ENCODE measurements at regions not wholly inside any gene's neighbourhood (a gene's known extent, or its start where the extent isn't known, plus 50 kb on each side); places are given as distances from the start of the nearest gene placed in this dataset.

- TF ChIP-seq EZH2phosphoT487 (IDR thresholded peaks at IDR 0.05; ENCODE audit: borderline replicate concordance, low read length) (no peak), EZH2 (IDR thresholded peaks at IDR 0.05; ENCODE audit: low read length, unreplicated experiment) (no peak), CTCF (conservative IDR thresholded peaks at IDR 0.05; ENCODE audit: low read depth, low read length) (no peak)
- Histone ChIP-seq H3F3A (ENCODE audit: low read length, unreplicated experiment) (no peaks in the 10 kb centered on the region), H3K79me2 (ENCODE audit: low read length) (no peaks in the 10 kb centered on the region), H3K4me1 (ENCODE audit: insufficient read depth, low read length) (no peaks in the 10 kb centered on the region), H3K36me3 (ENCODE audit: low read depth, low read length) (no peaks in the 10 kb centered on the region), H3K27me3 (ENCODE audit: low read length) (0 out of 2 replicates have a peak, but pooled peaks cover 2% of the 10 kb centered on the region), H3K9me2 (replicated peaks; ENCODE audit: low read length) (no peaks in the 10 kb centered on the region), H3K9ac (ENCODE audit: low read length) (no peak overlapping the region), H3K27ac (ENCODE audit: low read length) (no peak overlapping the region), H2AFZ (ENCODE audit: low read length) (no peak overlapping the region), H4K20me1 (ENCODE audit: low read length) (no peaks in the 10 kb centered on the region), H3K4me2 (ENCODE audit: low read length) (no peak overlapping the region), H3K9me3 (ENCODE audit: low read length) (no peaks in the 10 kb centered on the region), H3K4me3 (ENCODE audit: low read length) (no peak overlapping the region)
- ChIA-PET POLR2A (ENCODE audit: unreplicated experiment) (no interaction called here), CTCF (no interaction called here)
- ATAC-seq = no peak
- intact Hi-C loops (cut with micrococcal nuclease) = no loop called here
- no TSS peak for BruUV-seq (replicated peaks)
- no peak for DNase-seq
Measured at GRCh38 chr4:24335616-24336015, 248.7 kb downstream of the DHX15 start.

DNA sequence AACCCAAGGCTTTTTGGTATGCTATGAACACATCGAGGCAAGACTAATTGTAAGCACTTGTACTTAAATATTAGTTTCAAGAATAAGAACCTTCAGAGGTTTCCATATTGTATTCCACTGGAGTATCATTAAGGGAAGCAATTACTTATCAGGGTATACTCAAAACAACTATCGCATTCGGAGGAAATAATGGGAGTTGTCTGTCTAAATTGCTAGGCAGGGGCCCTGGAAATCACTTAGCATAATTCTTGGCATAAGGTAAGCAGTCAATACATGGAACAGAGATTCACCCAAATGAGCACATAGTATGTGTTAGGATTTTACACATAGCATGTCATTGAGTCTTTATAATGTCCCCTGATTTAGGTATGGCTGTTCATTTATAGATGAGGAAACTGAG, 249.4 kb downstream of the DHX15 start:
- H3K27me3 ChIP-seq (ENCODE audit: low read length) = no peaks in the 10 kb centered on the region
- no peak overlapping the region for H3K27ac ChIP-seq (ENCODE audit: low read length)
- H3K9me3 ChIP-seq (ENCODE audit: low read length) = no peaks in the 10 kb centered on the region
- H3K36me3 ChIP-seq (ENCODE audit: low read depth, low read length) = no peaks in the 10 kb centered on the region
- DNase-seq (no peak), ATAC-seq (no peak)
- CTCF ChIA-PET = no interaction called here
- H3K9me2 ChIP-seq (replicated peaks; ENCODE audit: low read length) = no peaks in the 10 kb centered on the region
- no peak overlapping the region for H3K9ac ChIP-seq (ENCODE audit: low read length)
- no peaks in the 10 kb centered on the region for H3K4me1 ChIP-seq (ENCODE audit: insufficient read depth, low read length)
- intact Hi-C loops (cut with micrococcal nuclease) = no loop called here
- POLR2A ChIA-PET (ENCODE audit: unreplicated experiment) = no interaction called here
- no peaks in the 10 kb centered on the region for H3F3A ChIP-seq (ENCODE audit: low read length, unreplicated experiment)
- TF ChIP-seq EZH2 (IDR thresholded peaks at IDR 0.05; ENCODE audit: low read length, unreplicated experiment) (no peak), CTCF (conservative IDR thresholded peaks at IDR 0.05; ENCODE audit: low read depth, low read length) (no peak), EZH2phosphoT487 (IDR thresholded peaks at IDR 0.05; ENCODE audit: borderline replicate concordance, low read length) (no peak)
- H3K4me3 ChIP-seq (ENCODE audit: low read length) = no peak overlapping the region
- H4K20me1 ChIP-seq (ENCODE audit: low read length) = no peaks in the 10 kb centered on the region
- no peak overlapping the region for H3K4me2 ChIP-seq (ENCODE audit: low read length)
- no TSS peak for BruUV-seq (replicated peaks)
- H2AFZ ChIP-seq (ENCODE audit: low read length) = no peak overlapping the region
- H3K79me2 ChIP-seq (ENCODE audit: low read length) = no peaks in the 10 kb centered on the region

GRCh38 chr4:24330573-24330972, 253.8 kb downstream of the DHX15 start:
- Histone ChIP-seq H3F3A (ENCODE audit: low read length, unreplicated experiment) (no peaks in the 10 kb centered on the region), H3K4me1 (ENCODE audit: insufficient read depth, low read length) (no peaks in the 10 kb centered on the region), H3K27me3 (ENCODE audit: low read length) (no peaks in the 10 kb centered on the region), H4K20me1 (ENCODE audit: low read length) (no peaks in the 10 kb centered on the region), H3K4me3 (ENCODE audit: low read length) (no peak overlapping the region), H2AFZ (ENCODE audit: low read length) (no peak overlapping the region), H3K9ac (ENCODE audit: low read length) (no peak overlapping the region), H3K36me3 (ENCODE audit: low read depth, low read length) (no peaks in the 10 kb centered on the region), H3K27ac (ENCODE audit: low read length) (no peak overlapping the region), H3K9me2 (replicated peaks; ENCODE audit: low read length) (no peaks in the 10 kb centered on the region), H3K4me2 (ENCODE audit: low read length) (no peak overlapping the region), H3K79me2 (ENCODE audit: low read length) (no peaks in the 10 kb centered on the region), H3K9me3 (ENCODE audit: low read length) (no peaks in the 10 kb centered on the region)
- ATAC-seq (no peak), DNase-seq (no peak)
- TF ChIP-seq EZH2phosphoT487 (IDR thresholded peaks at IDR 0.05; ENCODE audit: borderline replicate concordance, low read length) (no peak), EZH2 (IDR thresholded peaks at IDR 0.05; ENCODE audit: low read length, unreplicated experiment) (no peak), CTCF (conservative IDR thresholded peaks at IDR 0.05; ENCODE audit: low read depth, low read length) (no peak)
- no TSS peak for BruUV-seq (replicated peaks)
- ChIA-PET POLR2A (ENCODE audit: unreplicated experiment) (interaction anchor here (0.6 kb wide), 1 partner anchor 141 kb away, joined by 3 read pairs; no protein-coding TSS in a partner anchor), CTCF (no interaction called here)
- intact Hi-C loops (cut with micrococcal nuclease) = no loop called here
